Hepatocyte (in vitro differentiated cells): ENCODE measurements at regions not wholly inside any gene's neighbourhood (a gene's known extent, or its start where the extent isn't known, plus 50 kb on each side); places are given as distances from the start of the nearest gene placed in this dataset.

Experiments
- EZH2phosphoT487 ChIP-seq: fragments of 200-600 bp; sonication (generic); IDR thresholded peaks from one replicate; pipeline ENCODE4 v1.6.1; 2018; ENCODE audit warnings: antibody characterized with exemption, mild to moderate bottlenecking, low read depth, moderate library complexity; ENCODE audit not compliant: unreplicated experiment, severe bottlenecking
- TF ChIP-seq, protein P1 (sequence below): fragments of 200-600 bp; sonication (generic); IDR thresholded peaks from 2 replicates; pipeline ENCODE4 v1.5.1; 2016; ENCODE audit warnings: antibody characterized with exemption, mild to moderate bottlenecking; ENCODE audit not compliant: poor library complexity

DNA sequence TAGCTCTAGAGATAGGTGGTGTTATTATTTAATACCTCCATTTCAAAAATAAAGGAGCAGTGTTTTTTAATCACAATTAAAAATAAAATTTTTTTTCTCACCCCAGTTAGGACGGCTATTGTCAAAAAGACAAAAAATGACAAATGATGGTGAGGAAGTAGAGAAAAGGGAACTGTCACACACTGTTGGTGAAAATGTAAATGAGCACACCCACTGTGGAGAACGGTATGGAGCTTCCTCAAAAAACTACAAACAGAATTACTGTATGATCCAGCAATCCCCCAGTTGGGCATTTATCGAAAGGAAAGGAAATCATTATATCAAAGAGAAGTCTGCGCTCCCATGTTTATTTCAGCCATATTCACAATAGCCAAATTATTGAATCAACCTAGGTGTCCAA, 148.7 kb upstream of the NR5A2 start:
- TF ChIP-seq, protein P1, sequence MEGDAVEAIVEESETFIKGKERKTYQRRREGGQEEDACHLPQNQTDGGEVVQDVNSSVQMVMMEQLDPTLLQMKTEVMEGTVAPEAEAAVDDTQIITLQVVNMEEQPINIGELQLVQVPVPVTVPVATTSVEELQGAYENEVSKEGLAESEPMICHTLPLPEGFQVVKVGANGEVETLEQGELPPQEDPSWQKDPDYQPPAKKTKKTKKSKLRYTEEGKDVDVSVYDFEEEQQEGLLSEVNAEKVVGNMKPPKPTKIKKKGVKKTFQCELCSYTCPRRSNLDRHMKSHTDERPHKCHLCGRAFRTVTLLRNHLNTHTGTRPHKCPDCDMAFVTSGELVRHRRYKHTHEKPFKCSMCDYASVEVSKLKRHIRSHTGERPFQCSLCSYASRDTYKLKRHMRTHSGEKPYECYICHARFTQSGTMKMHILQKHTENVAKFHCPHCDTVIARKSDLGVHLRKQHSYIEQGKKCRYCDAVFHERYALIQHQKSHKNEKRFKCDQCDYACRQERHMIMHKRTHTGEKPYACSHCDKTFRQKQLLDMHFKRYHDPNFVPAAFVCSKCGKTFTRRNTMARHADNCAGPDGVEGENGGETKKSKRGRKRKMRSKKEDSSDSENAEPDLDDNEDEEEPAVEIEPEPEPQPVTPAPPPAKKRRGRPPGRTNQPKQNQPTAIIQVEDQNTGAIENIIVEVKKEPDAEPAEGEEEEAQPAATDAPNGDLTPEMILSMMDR = no peak
- no peak for TF ChIP-seq EZH2phosphoT487
